Subcutaneous abdominal adipose tissue (tissue), 5 donors: ENCODE measurements at regions not wholly inside any gene's neighbourhood (a gene's known extent, or its start where the extent isn't known, plus 50 kb on each side); places are given as distances from the start of the nearest gene placed in this dataset.

Source experiments
- H3K27ac ChIP-seq: one replicate; pipeline ENCODE4 v1.7.0; 2013; ENCODE audit warnings: low read depth, mild to moderate bottlenecking, inconsistent platforms, low read length, moderate library complexity
- H3K27me3 ChIP-seq, 5 donors: one replicate each; pipeline ENCODE4 v1.7.0; 2013; ENCODE audit warnings: low read length in 5 of 5, inconsistent platforms in 1 of 5; ENCODE audit not compliant: control insufficient read depth in 5 of 5, insufficient read depth in 4 of 5
- H3K36me3 ChIP-seq, 5 donors: one replicate each; pipeline ENCODE4 v1.7.0; 2013; ENCODE audit warnings: low read length in 5 of 5; ENCODE audit not compliant: control insufficient read depth in 5 of 5, insufficient read depth in 5 of 5
- H3K4me1 ChIP-seq, 5 donors: one replicate each; pipeline ENCODE4 v1.7.0; 2013; ENCODE audit warnings: low read length in 5 of 5, mild to moderate bottlenecking in 3 of 5, moderate library complexity in 1 of 5; ENCODE audit not compliant: control insufficient read depth in 5 of 5, insufficient read depth in 5 of 5
- H3K4me3 ChIP-seq, 5 donors: one replicate each; pipeline ENCODE4 v1.7.0; 2013; ENCODE audit warnings: low read length in 5 of 5, low read depth in 1 of 5
- H3K9ac ChIP-seq, 5 donors: one replicate each; pipeline ENCODE4 v1.7.0; 2013; ENCODE audit warnings: low read length in 5 of 5, mild to moderate bottlenecking in 4 of 5, moderate library complexity in 3 of 5
- H3K9me3 ChIP-seq, 5 donors: one replicate each; pipeline ENCODE4 v1.7.0; 2013; ENCODE audit warnings: low read length in 5 of 5; ENCODE audit not compliant: control insufficient read depth in 5 of 5
- donor health status: healthy.
- donor health status: healthy.
- donor health status: healthy.
- donor health status: healthy.
- donor health status: healthy.

- no peak overlapping the region for H3K4me3 ChIP-seq
- H3K4me1 ChIP-seq, result no peaks in the 10 kb centered on the region
- no peaks in the 10 kb centered on the region for H3K9me3 ChIP-seq
- no peak overlapping the region for H3K9ac ChIP-seq
- H3K27ac ChIP-seq, result no peak overlapping the region
- H3K27me3 ChIP-seq, result peaks cover 0 to 9% (median 0%) of the 10 kb centered on the region in 5 donors
- H3K36me3 ChIP-seq, result no peaks in the 10 kb centered on the region
Measured at GRCh38 chr2:5538313-5538712, 153.9 kb upstream of the SOX11 start.

GRCh38 chr2:5538772-5539171 is 153.4 kb upstream of the SOX11 start:
- Histone ChIP-seq H3K9ac (no peak overlapping the region), H3K9me3 (no peaks in the 10 kb centered on the region), H3K4me1 (no peaks in the 10 kb centered on the region), H3K27ac (no peak overlapping the region), H3K36me3 (no peaks in the 10 kb centered on the region), H3K27me3 (peaks cover 0 to 9% (median 0%) of the 10 kb centered on the region in 5 donors), H3K4me3 (no peak overlapping the region)

GRCh38 chr2:5539282-5540165 is 152.7 kb upstream of the SOX11 start:
- Histone ChIP-seq H3K4me3 (no peak overlapping the region), H3K27me3 (peaks cover 0 to 9% (median 0%) of the 10 kb centered on the region in 5 donors), H3K9ac (no peak overlapping the region), H3K9me3 (peaks cover 0 to 7% (median 5%) of the 10 kb centered on the region in 5 donors), H3K27ac (no peak overlapping the region), H3K4me1 (no peaks in the 10 kb centered on the region), H3K36me3 (no peaks in the 10 kb centered on the region)

GRCh38 chr2:5540856-5541255 is 151.3 kb upstream of the SOX11 start:
- Histone ChIP-seq H3K4me1 (no peaks in the 10 kb centered on the region), H3K9ac (no peak overlapping the region), H3K27ac (no peak overlapping the region), H3K4me3 (no peak overlapping the region), H3K27me3 (peaks cover 0 to 9% (median 0%) of the 10 kb centered on the region in 5 donors), H3K36me3 (no peaks in the 10 kb centered on the region), H3K9me3 (peaks cover 0 to 13% (median 7%) of the 10 kb centered on the region in 5 donors)

- H3K27me3 ChIP-seq, result peaks cover 0 to 3% (median 0%) of the 10 kb centered on the region in 5 donors
- H3K4me1 ChIP-seq, result no peaks in the 10 kb centered on the region
- H3K36me3 ChIP-seq, result no peaks in the 10 kb centered on the region
- H3K9me3 ChIP-seq, result peaks cover 0 to 13% (median 7%) of the 10 kb centered on the region in 5 donors
- no peak overlapping the region for H3K4me3 ChIP-seq
- no peak overlapping the region for H3K27ac ChIP-seq
- H3K9ac ChIP-seq, result no peak overlapping the region
Measured at GRCh38 chr2:5544205-5544786, 147.9 kb upstream of the SOX11 start.

- no peak overlapping the region for H3K9ac ChIP-seq
- no peaks in the 10 kb centered on the region for H3K36me3 ChIP-seq
- peaks cover 0 to 13% (median 7%) of the 10 kb centered on the region in 5 donors for H3K9me3 ChIP-seq
- H3K4me3 ChIP-seq, result no peak overlapping the region
- H3K27ac ChIP-seq, result no peak overlapping the region
- H3K27me3 ChIP-seq, result no peaks in the 10 kb centered on the region
- no peaks in the 10 kb centered on the region for H3K4me1 ChIP-seq
Measured at GRCh38 chr2:5546181-5546580, 146.0 kb upstream of the SOX11 start.

GRCh38 chr2:5548991-5549715 is 143.0 kb upstream of the SOX11 start:
- Histone ChIP-seq H3K27ac (no peak overlapping the region), H3K27me3 (no peaks in the 10 kb centered on the region), H3K9ac (no peak overlapping the region), H3K4me1 (no peaks in the 10 kb centered on the region), H3K36me3 (no peaks in the 10 kb centered on the region), H3K4me3 (no peak overlapping the region), H3K9me3 (peaks cover 0 to 10% (median 5%) of the 10 kb centered on the region in 5 donors)

- no peaks in the 10 kb centered on the region for H3K4me1 ChIP-seq
- H3K4me3 ChIP-seq, result no peak overlapping the region
- H3K27me3 ChIP-seq, result no peaks in the 10 kb centered on the region
- H3K9ac ChIP-seq, result no peak overlapping the region
- no peak overlapping the region for H3K27ac ChIP-seq
- H3K9me3 ChIP-seq, result peaks cover 0 to 4% (median 0%) of the 10 kb centered on the region in 5 donors
- no peaks in the 10 kb centered on the region for H3K36me3 ChIP-seq
Measured at GRCh38 chr2:5549771-5550170, 142.4 kb upstream of the SOX11 start.

- Histone ChIP-seq H3K9me3 (no peaks in the 10 kb centered on the region), H3K9ac (no peak overlapping the region), H3K27me3 (peaks cover 0 to 8% (median 0%) of the 10 kb centered on the region in 5 donors), H3K4me1 (no peaks in the 10 kb centered on the region), H3K27ac (no peak overlapping the region), H3K4me3 (no peak overlapping the region), H3K36me3 (no peaks in the 10 kb centered on the region)
Measured at GRCh38 chr2:5555636-5556035, 136.5 kb upstream of the SOX11 start.

GRCh38 chr2:5561006-5561405 is 131.2 kb upstream of the SOX11 start:
- H3K27me3 ChIP-seq, result peaks cover 0 to 10% (median 4%) of the 10 kb centered on the region in 5 donors
- H3K4me1 ChIP-seq, result no peaks in the 10 kb centered on the region
- no peak overlapping the region for H3K9ac ChIP-seq
- no peak overlapping the region for H3K27ac ChIP-seq
- peaks cover 0 to 7% (median 0%) of the 10 kb centered on the region in 5 donors for H3K9me3 ChIP-seq
- H3K4me3 ChIP-seq, result no peak overlapping the region
- H3K36me3 ChIP-seq, result no peaks in the 10 kb centered on the region
